Vagina (tissue), 2 donors: ENCODE measurements at regions not wholly inside any gene's neighbourhood (a gene's known extent, or its start where the extent isn't known, plus 50 kb on each side); places are given as distances from the start of the nearest gene placed in this dataset.
"Not testable (repeated sequence)": the region's sequence is repeated elsewhere in the genome, so short reads cannot be mapped to it uniquely, and the experiment has no call there.

Experiments
- DNase-seq, 2 donors: peaks; one replicate each; pipeline ENCODE4 v3.0.0-alpha.2; 2017; ENCODE audit errors: extremely low spot score in 2 of 2
- H3K27ac ChIP-seq: fragments of 200-600 bp; sonication (generic); one replicate; pipeline ENCODE4 v1.5.1; 2019
- H3K27me3 ChIP-seq: fragments of 200-600 bp; sonication (generic); one replicate; pipeline ENCODE4 v1.5.1; 2019
- H3K36me3 ChIP-seq, 2 donors: fragments of 200-600 bp; sonication (generic); one replicate each; pipeline ENCODE4 v1.5.1; 2017 to 2019
- H3K4me1 ChIP-seq: fragments of 200-600 bp; sonication (generic); one replicate; pipeline ENCODE4 v1.5.1; 2019
- H3K4me3 ChIP-seq, 2 donors: fragments of 200-600 bp; sonication (generic); 1 replicate in 1 of 2; 2 replicates in 1 of 2; pipeline ENCODE4 v1.5.1; 2016 to 2019
- H3K9me3 ChIP-seq: fragments of 200-600 bp; sonication (generic); one replicate; pipeline ENCODE4 v1.5.1; 2019
- CTCF ChIP-seq, 3 experiments: fragments of 450-650 bp in 2 of 3; fragments of 200-600 bp in 1 of 3; sonication (generic) in 1 of 3; IDR thresholded peaks; one replicate each; pipeline ENCODE4 v1.5.1; 2017 to 2019; ENCODE audit warnings: antibody characterized with exemption in 3 of 3, mild to moderate bottlenecking in 2 of 3, moderate library complexity in 2 of 3
- POLR2A ChIP-seq, 2 donors: fragments of 450-650 bp; IDR thresholded peaks; one replicate each; pipeline ENCODE4 v1.6.1; 2017; ENCODE audit warnings: antibody characterized with exemption in 2 of 2, mild to moderate bottlenecking in 2 of 2, moderate library complexity in 2 of 2
- POLR2AphosphoS5 ChIP-seq, 2 donors: sonication (generic); formaldehyde crosslinking; IDR thresholded peaks; one replicate each; pipeline ENCODE4 v1.9.0; 2017; ENCODE audit warnings: antibody characterized with exemption in 2 of 2, mild to moderate bottlenecking in 2 of 2, low read depth in 1 of 2; ENCODE audit not compliant: insufficient read depth in 1 of 2
- intact Hi-C: fragments of 100-400 bp; cut with DNase I; formaldehyde crosslinking; loops from one replicate; pipeline ENCODE4 v1.15.1; 2023

DNA sequence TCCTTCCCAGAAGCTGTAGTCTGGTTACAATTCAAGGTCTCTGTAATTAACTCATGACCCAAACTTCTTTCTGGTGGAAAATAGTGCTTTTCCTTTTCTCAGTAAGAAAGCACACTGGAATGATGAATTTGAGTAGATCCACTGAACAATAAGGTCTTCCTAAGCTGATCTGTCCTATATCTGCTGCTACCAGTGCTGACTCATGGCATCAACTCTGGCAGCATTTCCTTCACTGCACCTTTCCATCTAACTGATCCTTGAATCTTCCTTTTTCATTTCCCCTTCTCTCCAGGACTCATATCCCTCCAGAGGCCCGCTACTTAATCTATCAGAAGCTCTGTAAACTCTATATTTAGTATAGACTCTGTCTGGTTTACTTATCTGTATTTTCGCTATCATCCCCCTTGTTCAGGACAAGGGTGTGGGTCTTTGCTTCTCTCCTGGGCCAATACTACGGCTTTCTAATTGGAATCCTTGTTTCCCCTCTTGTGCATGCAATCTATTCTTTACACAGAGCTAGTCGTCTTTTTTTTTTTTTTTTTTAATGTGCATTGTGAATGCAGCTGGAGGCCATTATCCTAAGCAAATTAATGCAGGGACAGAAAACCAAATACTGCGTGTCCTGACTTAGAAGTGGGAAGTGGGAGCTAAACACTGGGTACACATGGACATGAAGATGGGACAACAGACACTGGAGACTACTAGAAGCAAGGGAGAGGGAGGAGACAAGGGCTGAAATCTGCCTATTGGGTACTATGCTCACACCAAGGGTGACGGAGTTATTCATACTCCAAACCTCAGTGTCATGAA, 192.2 kb upstream of the RPS23 start:
- H3K4me3 ChIP-seq, result no peak overlapping the region
- DNase-seq, result no peak
- H3K9me3 ChIP-seq, result no peaks in the 10 kb centered on the region
- no peaks in the 10 kb centered on the region for H3K4me1 ChIP-seq
- no peaks in the 10 kb centered on the region for H3K27me3 ChIP-seq
- TF ChIP-seq CTCF (IDR thresholded peaks at IDR 0.05) (no peak), POLR2A (IDR thresholded peaks at IDR 0.05) (no peak), POLR2AphosphoS5 (IDR thresholded peaks at IDR 0.05; ENCODE audit: insufficient read depth in 1 of 2, low read depth in 1 of 2) (no peak)
- no peak overlapping the region for H3K27ac ChIP-seq
- H3K36me3 ChIP-seq, result no peaks in the 10 kb centered on the region
- intact Hi-C loops, result no loop called here

GRCh38 chr5:82466986-82467561, 188.9 kb upstream of the RPS23 start:
- Histone ChIP-seq H3K36me3 (no peaks in the 10 kb centered on the region), H3K4me3 (peak overlapping the region in 1 of 2 donors; percentile 22), H3K4me1 (no peaks in the 10 kb centered on the region), H3K27me3 (no peaks in the 10 kb centered on the region), H3K9me3 (no peaks in the 10 kb centered on the region), H3K27ac (no peak overlapping the region)
- intact Hi-C loops, result no loop called here
- no peak for DNase-seq
- TF ChIP-seq CTCF (IDR thresholded peaks at IDR 0.05) (no peak), POLR2AphosphoS5 (IDR thresholded peaks at IDR 0.05; ENCODE audit: insufficient read depth in 1 of 2, low read depth in 1 of 2) (no peak)

DNA sequence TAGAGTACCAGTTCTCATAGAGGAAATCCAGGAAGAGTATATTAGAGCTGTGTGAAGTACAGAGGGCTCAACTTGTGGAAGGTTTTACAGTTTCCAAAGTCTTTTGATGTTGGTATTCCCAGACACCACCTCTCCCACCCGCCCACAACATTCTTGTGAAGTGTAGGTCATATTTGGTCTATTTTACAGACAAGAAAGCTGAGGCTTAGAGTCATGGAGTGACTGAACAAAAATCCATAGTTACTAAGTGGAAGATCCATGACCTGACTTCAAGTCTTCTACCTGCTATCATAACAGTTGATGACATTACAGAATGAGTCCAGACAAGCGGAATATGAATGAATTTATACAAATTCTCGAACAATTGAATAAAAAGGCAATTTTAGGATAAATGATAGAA, 187.1 kb upstream of the RPS23 start:
- H3K4me1 ChIP-seq, result no peaks in the 10 kb centered on the region
- H3K36me3 ChIP-seq, result no peaks in the 10 kb centered on the region
- TF ChIP-seq POLR2A (IDR thresholded peaks at IDR 0.05) (no peak), CTCF (IDR thresholded peaks at IDR 0.05) (no peak), POLR2AphosphoS5 (IDR thresholded peaks at IDR 0.05; ENCODE audit: insufficient read depth in 1 of 2, low read depth in 1 of 2) (no peak)
- H3K9me3 ChIP-seq, result no peaks in the 10 kb centered on the region
- H3K4me3 ChIP-seq, result no peak overlapping the region
- H3K27ac ChIP-seq, result no peak overlapping the region
- H3K27me3 ChIP-seq, result no peaks in the 10 kb centered on the region
- intact Hi-C loops, result no loop called here
- DNase-seq, result no peak

DNA sequence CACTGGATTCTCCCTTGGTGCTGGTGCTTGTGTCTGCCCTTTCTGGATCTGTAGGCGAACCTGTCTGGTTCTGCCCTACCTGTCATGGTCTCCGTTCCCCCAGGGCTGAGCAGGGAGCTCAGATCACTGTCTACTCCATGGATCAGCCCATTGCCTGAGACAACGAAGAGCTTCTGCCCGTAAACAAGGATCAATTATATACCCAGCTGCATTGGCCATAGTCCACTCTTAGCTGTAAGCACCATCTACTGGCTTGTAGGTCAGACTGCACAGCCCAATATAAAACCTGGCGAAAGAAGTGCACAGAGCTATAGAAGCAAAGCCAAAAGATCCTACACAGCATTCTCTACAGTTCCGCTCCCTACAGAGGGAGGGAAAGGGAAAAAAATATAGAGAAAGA, 181.5 kb upstream of the RPS23 start:
- H3K9me3 ChIP-seq, result no peaks in the 10 kb centered on the region

DNA sequence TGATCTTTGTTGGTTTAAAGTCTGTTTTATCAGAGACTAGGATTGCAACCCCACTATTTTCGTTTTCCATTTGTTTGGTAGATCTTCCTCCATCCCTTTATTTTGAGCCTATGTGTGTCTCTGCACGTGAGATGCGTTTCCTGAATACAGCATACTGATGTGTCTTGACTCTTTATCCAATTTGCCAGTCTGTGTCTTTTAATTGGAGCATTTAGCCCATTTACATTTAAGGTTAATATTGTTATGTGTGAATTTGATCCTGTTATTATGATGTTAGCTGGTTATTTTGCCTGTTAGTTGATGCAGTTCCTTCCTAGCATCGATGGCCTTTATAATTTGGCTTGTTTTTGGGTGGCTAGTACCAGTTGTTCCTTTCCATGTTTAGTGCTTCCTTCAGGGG, 177.2 kb upstream of the RPS23 start:
- H3K27me3 ChIP-seq, H3K9me3 ChIP-seq, DNase-seq, H3K4me1 ChIP-seq, H3K36me3 ChIP-seq, H3K4me3 ChIP-seq, intact Hi-C loops, H3K27ac ChIP-seq: not testable (repeated sequence)

More for the DNA sequence above, 181.5 kb upstream of the RPS23 start:
- Histone ChIP-seq H3K27me3 (no peaks in the 10 kb centered on the region), H3K4me1 (no peaks in the 10 kb centered on the region), H3K27ac (no peak overlapping the region), H3K4me3 (no peak overlapping the region), H3K36me3 (no peaks in the 10 kb centered on the region)
- TF ChIP-seq CTCF (IDR thresholded peaks at IDR 0.05), result no peak
- TF ChIP-seq POLR2A (IDR thresholded peaks at IDR 0.05), result no peak
- TF ChIP-seq POLR2AphosphoS5 (IDR thresholded peaks at IDR 0.05; ENCODE audit: insufficient read depth in 1 of 2, low read depth in 1 of 2), result no peak
- intact Hi-C loops, result no loop called here
- no peak for DNase-seq
